Skeletal muscle satellite cell (primary cell): ENCODE measurements at regions not wholly inside any gene's neighbourhood (a gene's known extent, or its start where the extent isn't known, plus 50 kb on each side); places are given as distances from the start of the nearest gene placed in this dataset.

ENCODE experiments used
- H3K27me3 ChIP-seq: 2 replicates; pipeline ENCODE4 v1.7.0; 2013; ENCODE audit warnings: low read length; ENCODE audit not compliant: control insufficient read depth, insufficient read depth
- H3K36me3 ChIP-seq: 2 replicates; pipeline ENCODE4 v1.7.0; 2013; ENCODE audit warnings: mild to moderate bottlenecking, control low read depth, low read length; ENCODE audit not compliant: insufficient read depth
- H3K4me1 ChIP-seq: 2 replicates; pipeline ENCODE4 v1.7.0; 2013; ENCODE audit warnings: low read length; ENCODE audit not compliant: control insufficient read depth, insufficient read depth
- H3K4me2 ChIP-seq: 2 replicates; pipeline ENCODE4 v1.7.0; 2013; ENCODE audit warnings: mild to moderate bottlenecking, low read length
- H3K4me3 ChIP-seq: 2 replicates; pipeline ENCODE4 v1.7.0; 2013; ENCODE audit warnings: low read length
- H3K9ac ChIP-seq: 2 replicates; pipeline ENCODE4 v1.7.0; 2013; ENCODE audit warnings: mild to moderate bottlenecking, low read depth, low read length, moderate library complexity
- H3K9me3 ChIP-seq: replicated peaks from 2 replicates; pipeline ENCODE4 v1.7.0; 2013; ENCODE audit warnings: mild to moderate bottlenecking, control low read depth, low read length

DNA sequence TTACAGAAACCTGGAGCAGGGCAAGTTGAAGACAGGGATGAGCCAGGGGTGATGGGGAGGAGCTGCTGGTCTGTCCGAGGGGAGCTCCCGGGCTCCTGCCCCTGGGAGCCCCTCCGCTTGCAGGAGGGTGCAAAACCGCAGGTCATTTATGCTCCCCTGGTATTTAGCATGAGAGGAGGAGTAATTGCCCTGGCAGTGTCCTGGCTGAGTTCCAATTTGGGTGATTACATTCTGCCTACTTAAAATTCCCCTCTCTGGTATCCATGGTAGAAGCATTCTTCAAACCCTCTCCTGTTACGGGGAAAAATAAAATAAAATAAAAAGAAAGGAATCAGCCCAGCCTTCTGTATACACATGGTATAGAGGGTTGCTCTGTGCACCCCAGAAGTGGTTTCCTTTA, 61.7 kb upstream of the VRK1 start:
- Histone ChIP-seq H3K36me3 (no peaks in the 10 kb centered on the region), H3K4me3 (no peak overlapping the region), H3K4me2 (no peak overlapping the region), H3K27me3 (peaks cover 56% of the 10 kb centered on the region), H3K9ac (no peak overlapping the region), H3K4me1 (no peaks in the 10 kb centered on the region), H3K9me3 (no peaks in the 10 kb centered on the region)

DNA sequence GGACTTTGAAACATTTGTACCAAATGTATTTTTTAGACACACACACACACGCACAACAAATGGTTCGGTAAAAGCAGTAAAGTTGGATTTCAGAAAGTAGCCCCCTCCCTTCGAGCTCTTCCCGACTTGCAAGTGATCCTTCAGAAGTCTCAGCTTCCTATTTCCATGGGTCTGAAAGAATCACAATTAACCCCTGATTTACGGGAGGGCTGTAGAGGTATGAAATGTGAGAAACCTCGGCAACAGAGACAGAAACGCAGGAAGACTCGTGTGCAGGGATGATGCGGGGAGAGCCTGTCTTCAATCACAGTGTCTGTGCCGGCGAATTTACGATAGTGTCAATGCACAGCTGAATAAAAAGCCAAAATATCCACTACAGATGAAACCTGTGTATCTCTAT, 60.7 kb upstream of the VRK1 start:
- no peak overlapping the region for H3K9ac ChIP-seq
- H3K4me1 ChIP-seq = peaks cover 4% of the 10 kb centered on the region
- peaks cover 62% of the 10 kb centered on the region for H3K27me3 ChIP-seq
- H3K36me3 ChIP-seq = no peaks in the 10 kb centered on the region
- no peak overlapping the region for H3K4me3 ChIP-seq
- H3K4me2 ChIP-seq = no peak overlapping the region
- no peaks in the 10 kb centered on the region for H3K9me3 ChIP-seq

DNA sequence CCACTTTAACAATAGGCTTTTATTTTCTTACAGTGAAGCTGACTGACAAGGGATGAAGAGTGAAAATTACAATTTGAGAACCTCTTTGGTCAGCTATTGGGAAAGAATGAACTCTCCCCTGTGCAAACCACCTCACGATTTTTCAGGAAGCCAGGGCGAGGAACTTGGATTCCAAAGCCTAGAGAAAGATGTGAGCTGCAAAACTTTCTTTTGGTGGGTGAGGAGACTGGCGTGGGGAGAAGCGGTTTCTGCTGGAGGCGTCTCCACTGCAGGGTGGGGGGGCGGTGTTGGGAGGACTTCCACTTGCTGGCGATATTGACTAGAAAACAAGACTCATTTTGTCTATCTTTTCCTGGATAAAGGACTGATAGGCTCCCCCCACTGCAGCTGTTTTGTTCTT, 59.3 kb upstream of the VRK1 start:
- Histone ChIP-seq H3K4me1 (peaks cover 4% of the 10 kb centered on the region), H3K4me2 (no peak overlapping the region), H3K36me3 (no peaks in the 10 kb centered on the region), H3K27me3 (peaks cover 67% of the 10 kb centered on the region), H3K4me3 (no peak overlapping the region), H3K9ac (no peak overlapping the region), H3K9me3 (no peaks in the 10 kb centered on the region)

DNA sequence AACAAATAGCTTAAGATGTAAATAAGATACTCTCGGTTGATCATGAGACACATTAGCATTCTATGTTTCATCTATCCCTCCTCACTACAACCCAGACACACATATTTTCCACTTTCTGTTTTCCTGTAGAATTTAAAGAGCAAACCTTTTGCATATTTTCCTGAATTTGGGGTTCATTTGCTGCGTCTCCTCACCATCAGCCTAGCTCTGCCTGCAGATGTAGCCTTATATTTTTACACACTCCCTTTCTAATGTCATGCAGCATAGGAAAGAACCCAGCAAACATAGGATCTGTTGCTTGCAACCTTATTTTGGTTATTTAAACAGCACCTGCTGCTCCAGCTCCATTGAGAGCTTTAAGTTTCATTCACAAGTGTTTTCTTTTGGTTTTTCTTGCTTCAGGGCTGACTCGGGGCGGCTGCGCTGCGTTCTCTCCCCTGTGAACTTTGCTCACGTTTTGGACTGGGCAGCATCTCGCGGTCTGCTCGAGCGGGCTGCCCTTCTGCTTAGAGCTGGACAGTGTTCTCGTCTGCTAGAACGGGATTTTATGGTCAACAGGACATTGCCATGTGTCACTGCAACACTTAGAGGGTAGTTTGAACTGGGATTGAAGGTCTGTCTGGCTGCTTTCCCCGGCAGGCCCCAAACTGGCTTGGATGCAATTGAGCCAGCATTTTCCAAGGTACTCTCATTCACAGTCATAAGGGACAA, 57.8 kb upstream of the VRK1 start:
- peak overlapping the region; percentile 25 for H3K4me2 ChIP-seq
- no peak overlapping the region for H3K9ac ChIP-seq
- H3K27me3 ChIP-seq = peaks cover 68% of the 10 kb centered on the region
- peaks cover 4% of the 10 kb centered on the region for H3K4me1 ChIP-seq
- H3K36me3 ChIP-seq = no peaks in the 10 kb centered on the region
- no peak overlapping the region for H3K4me3 ChIP-seq
- no peaks in the 10 kb centered on the region for H3K9me3 ChIP-seq

DNA sequence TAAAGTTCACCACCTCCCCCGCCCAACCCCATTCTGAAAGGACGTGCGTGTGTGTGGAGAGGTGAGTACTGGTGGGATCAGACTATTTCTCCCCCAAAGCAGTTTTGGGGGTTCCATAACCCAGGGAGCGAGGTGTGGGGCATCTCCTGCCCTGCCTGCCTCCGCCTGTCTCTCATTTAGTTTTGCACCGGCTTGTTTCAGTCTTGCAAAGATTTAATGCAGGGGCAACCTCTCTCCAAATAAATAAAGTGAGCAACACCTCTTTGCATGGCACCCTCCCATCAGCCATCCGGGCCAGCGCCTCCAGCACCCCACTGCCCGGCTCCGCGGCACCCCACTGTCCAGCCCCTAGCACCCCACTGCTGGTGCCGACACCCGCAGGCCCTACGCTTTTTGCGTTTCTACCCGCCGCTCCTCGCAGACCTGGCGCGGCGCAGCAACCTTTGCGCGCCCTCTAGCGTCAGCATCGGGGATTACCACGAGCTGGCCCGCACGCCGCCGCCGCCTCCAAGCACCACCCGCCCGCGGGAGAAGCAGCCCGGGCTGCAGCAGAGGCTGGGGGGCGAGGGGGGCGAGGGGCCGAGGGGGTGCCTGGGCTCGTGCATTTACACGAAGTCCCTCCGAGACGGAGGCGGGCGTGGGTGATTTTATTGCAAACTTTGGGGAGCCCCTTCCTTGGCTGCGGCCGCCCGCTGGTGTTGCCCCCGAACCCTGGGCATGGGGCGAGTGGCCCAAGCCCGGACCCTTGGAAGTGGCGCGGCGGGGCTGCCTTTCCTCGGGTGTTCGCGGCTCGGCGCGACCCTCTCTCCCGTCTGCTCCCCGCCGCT, 55.8 kb upstream of the VRK1 start:
- Histone ChIP-seq H3K9ac (no peak overlapping the region), H3K36me3 (no peaks in the 10 kb centered on the region), H3K27me3 (peaks cover 61% of the 10 kb centered on the region), H3K9me3 (no peaks in the 10 kb centered on the region), H3K4me1 (peaks cover 4% of the 10 kb centered on the region), H3K4me3 (peak overlapping the region; percentile 72), H3K4me2 (peak overlapping the region; percentile 98)

DNA sequence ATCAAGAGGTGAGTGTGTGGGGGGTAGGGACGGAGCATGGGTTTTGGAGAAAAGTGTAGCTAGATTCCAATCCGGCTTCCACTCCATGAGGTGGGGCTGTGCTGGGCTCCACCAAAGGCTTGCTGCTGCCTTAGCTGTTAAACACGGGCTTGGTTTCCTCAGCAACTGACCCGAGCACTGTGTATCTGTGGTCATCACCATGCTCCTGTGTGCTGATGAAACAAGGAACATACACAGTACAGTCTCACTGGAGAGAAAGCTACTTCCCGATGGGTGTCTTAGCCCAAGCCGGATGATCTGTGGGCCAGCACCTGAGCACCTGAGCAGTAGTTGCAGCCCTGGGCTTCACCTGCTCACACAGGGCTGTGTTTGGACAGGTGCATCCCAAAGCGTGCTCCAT, 52.9 kb upstream of the VRK1 start:
- H3K4me2 ChIP-seq = no peak overlapping the region
- no peak overlapping the region for H3K9ac ChIP-seq
- H3K27me3 ChIP-seq = peaks cover 38% of the 10 kb centered on the region
- H3K36me3 ChIP-seq = no peaks in the 10 kb centered on the region
- no peak overlapping the region for H3K4me3 ChIP-seq
- H3K9me3 ChIP-seq = no peaks in the 10 kb centered on the region
- peaks cover 4% of the 10 kb centered on the region for H3K4me1 ChIP-seq

DNA sequence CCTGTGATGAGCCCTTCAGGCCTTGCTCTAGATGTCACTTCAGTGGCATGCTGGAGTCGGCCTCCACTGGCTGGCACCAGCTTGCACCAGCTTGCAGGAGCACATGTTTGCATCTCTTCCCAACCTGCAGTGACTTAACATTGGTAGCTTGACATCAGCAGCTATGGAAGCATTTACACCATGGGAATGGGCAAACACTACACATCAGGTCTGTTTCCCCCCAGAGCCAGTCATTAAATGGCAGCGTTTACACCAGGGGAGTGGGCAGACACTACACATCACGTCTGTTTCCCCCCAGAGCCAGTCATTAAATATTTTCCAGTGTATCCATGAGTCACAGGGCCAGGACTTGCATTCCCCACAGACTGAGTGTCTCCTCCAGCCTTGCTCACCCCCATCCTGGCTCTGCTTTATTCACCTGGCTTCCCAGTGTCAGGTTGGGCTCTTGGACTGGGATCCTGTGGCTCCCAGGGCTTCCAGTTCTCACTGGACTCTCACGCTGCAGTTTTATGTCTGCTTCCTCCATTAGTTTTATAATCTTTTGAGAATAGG, 51.6 kb upstream of the VRK1 start:
- peaks cover 4% of the 10 kb centered on the region for H3K4me1 ChIP-seq
- H3K36me3 ChIP-seq = no peaks in the 10 kb centered on the region
- H3K9me3 ChIP-seq = no peaks in the 10 kb centered on the region
- H3K9ac ChIP-seq = no peak overlapping the region
- H3K4me2 ChIP-seq = no peak overlapping the region
- no peak overlapping the region for H3K4me3 ChIP-seq
- H3K27me3 ChIP-seq = peaks cover 27% of the 10 kb centered on the region

DNA sequence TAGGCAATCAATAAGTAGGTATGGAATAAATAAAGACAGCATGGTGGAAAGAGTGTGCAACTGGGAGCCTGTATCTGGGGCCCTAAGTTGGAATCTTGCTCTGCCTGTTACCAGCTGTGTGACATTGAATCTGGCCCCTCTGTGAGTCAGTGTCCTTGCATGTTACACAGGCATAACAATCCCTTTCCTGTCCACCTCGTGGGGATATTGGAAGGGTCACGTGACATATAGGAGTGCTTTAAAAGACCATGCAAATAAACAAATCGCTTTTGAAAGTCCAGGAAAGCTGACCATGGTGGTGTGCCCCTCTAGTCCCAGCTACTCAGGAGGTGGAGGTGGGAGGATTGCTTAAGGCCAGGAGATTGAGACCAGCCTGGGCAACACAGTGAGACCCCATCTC, 51.1 kb upstream of the VRK1 start:
- no peak overlapping the region for H3K4me2 ChIP-seq
- peaks cover 23% of the 10 kb centered on the region for H3K27me3 ChIP-seq
- no peak overlapping the region for H3K9ac ChIP-seq
- peaks cover 2% of the 10 kb centered on the region for H3K4me1 ChIP-seq
- H3K9me3 ChIP-seq = no peaks in the 10 kb centered on the region
- H3K4me3 ChIP-seq = no peak overlapping the region
- H3K36me3 ChIP-seq = no peaks in the 10 kb centered on the region

DNA sequence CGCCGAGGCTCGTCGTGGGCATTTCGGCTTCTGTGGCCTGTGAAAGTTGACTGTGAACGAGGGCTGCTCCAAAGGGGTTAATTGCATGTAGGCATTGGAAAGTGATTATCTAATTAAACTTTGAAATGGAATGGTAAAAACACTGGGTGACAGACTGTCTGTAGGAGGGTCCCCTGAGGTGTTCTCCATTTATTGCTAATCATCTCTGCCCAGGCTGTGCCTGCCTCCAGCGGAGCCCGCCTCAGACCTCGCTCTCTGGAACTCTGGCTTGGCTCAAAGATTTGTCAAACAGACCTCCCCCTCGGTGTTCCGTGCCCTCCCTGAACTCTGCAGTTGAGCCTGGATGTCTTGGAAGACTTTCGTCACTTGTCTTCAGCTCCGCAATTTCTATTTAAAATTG, 50.2 kb upstream of the VRK1 start:
- Histone ChIP-seq H3K4me2 (no peak overlapping the region), H3K36me3 (no peaks in the 10 kb centered on the region), H3K9me3 (no peaks in the 10 kb centered on the region), H3K4me3 (no peak overlapping the region), H3K4me1 (no peaks in the 10 kb centered on the region), H3K9ac (no peak overlapping the region), H3K27me3 (peaks cover 21% of the 10 kb centered on the region)
